SK-N-SH (cell line): ENCODE measurements at regions not wholly inside any gene's neighbourhood (a gene's known extent, or its start where the extent isn't known, plus 50 kb on each side); places are given as distances from the start of the nearest gene placed in this dataset.

ENCODE experiments used
- CTCF ChIP-seq: fragments of 200-600 bp; sonication (generic); IDR thresholded peaks from 2 replicates; pipeline ENCODE4 v1.6.1; 2017; ENCODE audit warnings: antibody characterized with exemption, mild to moderate bottlenecking, moderate library complexity
- EZH2phosphoT487 ChIP-seq: fragments of 200-600 bp; sonication (generic); IDR thresholded peaks from 2 replicates; pipeline ENCODE4 v1.6.1; 2017; ENCODE audit warnings: low read depth, mixed run types, mild to moderate bottlenecking, antibody characterized with exemption, moderate library complexity, borderline replicate concordance
- FOSL2 ChIP-seq: IDR thresholded peaks from 2 replicates; pipeline ENCODE4 v1.4.0; 2012; ENCODE audit warnings: low read depth, mild to moderate bottlenecking, moderate library complexity, borderline replicate concordance
- FOXM1 ChIP-seq: IDR thresholded peaks from 2 replicates; pipeline ENCODE4 v1.4.0; 2012; ENCODE audit warnings: low read depth, mild to moderate bottlenecking
- JUND ChIP-seq: IDR thresholded peaks from 2 replicates; pipeline ENCODE4 v1.4.0; 2012
- NFIC ChIP-seq: IDR thresholded peaks from 2 replicates; pipeline ENCODE4 v1.4.0; 2012; ENCODE audit warnings: borderline replicate concordance
- PBX3 ChIP-seq: IDR thresholded peaks from 2 replicates; pipeline ENCODE4; 2012
- POLR2AphosphoS5 ChIP-seq: IDR thresholded peaks from 2 replicates; pipeline ENCODE4 v1.6.1; 2012; ENCODE audit warnings: low read depth, low read length
- RCOR1 ChIP-seq: fragments of 150-350 bp; IDR thresholded peaks from 2 replicates; pipeline ENCODE4 v1.6.1; 2017; ENCODE audit warnings: antibody characterized with exemption, low read length
- REST ChIP-seq: IDR thresholded peaks from 2 replicates; pipeline ENCODE4 v1.6.1; 2012; ENCODE audit warnings: mild to moderate bottlenecking, low read depth, low read length, moderate library complexity
- RFX5 ChIP-seq: IDR thresholded peaks from 2 replicates; pipeline ENCODE4 v1.6.1; 2012; ENCODE audit warnings: mild to moderate bottlenecking, improper control_type of control experiment, low read length
- SMC3 ChIP-seq: IDR thresholded peaks from 2 replicates; pipeline ENCODE4 v1.6.1; 2012; ENCODE audit warnings: low read depth, low read length, improper control_type of control experiment
- TAF1 ChIP-seq: IDR thresholded peaks from 2 replicates; pipeline ENCODE4 v1.6.1; 2012; ENCODE audit warnings: low read depth, mild to moderate bottlenecking, low read length, moderate library complexity, borderline replicate concordance
- YY1 ChIP-seq: IDR thresholded peaks from 2 replicates; pipeline ENCODE4 v1.4.0; 2012; ENCODE audit warnings: low read depth, mild to moderate bottlenecking

- TF ChIP-seq PBX3 (no peak), FOSL2 (no peak), YY1 (no peak), TAF1 (no peak), CTCF (no peak; the same call in 1 of the 2 replicates), RFX5 (no peak), NFIC (no peak), POLR2AphosphoS5 (no peak), RCOR1 (no peak), SMC3 (no peak), REST (no peak), JUND (no peak), EZH2phosphoT487 (no peak), FOXM1 (no peak)
Observed at GRCh38 chr21:31459457-31459856, 115.4 kb upstream of the TIAM1 start.
